ENCODE measurements at regions not wholly inside any gene's neighbourhood (a gene's known extent, or its start where the extent isn't known, plus 50 kb on each side); places are given as distances from the start of the nearest gene placed in this dataset.

- DNase-seq: no peak
- Histone ChIP-seq H3K9me3 (no peaks in the 10 kb centered on the region), H3K4me3 (ENCODE audit: low read depth, low read length) (no peak overlapping the region), H3K4me1 (no peaks in the 10 kb centered on the region), H3K27me3 (replicated peaks; ENCODE audit: control insufficient read depth, insufficient read depth, low read length) (no peaks in the 10 kb centered on the region), H3K36me3 (ENCODE audit: control insufficient read depth, insufficient read depth, low read length) (no peaks in the 10 kb centered on the region)
- H3K27ac Mint-ChIP-seq (ENCODE audit: unreplicated experiment): no peak overlapping the region
- no peaks in the 10 kb centered on the region for H3K36me3 Mint-ChIP-seq (ENCODE audit: insufficient read depth, unreplicated experiment)
- no peaks in the 10 kb centered on the region for H3K9me3 Mint-ChIP-seq (ENCODE audit: unreplicated experiment)
- no peak overlapping the region for H3K4me3 Mint-ChIP-seq (ENCODE audit: unreplicated experiment)
- intact Hi-C loops (cut with micrococcal nuclease; ENCODE audit: unreplicated experiment): no loop called here
- no peaks in the 10 kb centered on the region for H3K4me1 Mint-ChIP-seq (ENCODE audit: low read depth, unreplicated experiment)
- TF ChIP-seq, protein P1, sequence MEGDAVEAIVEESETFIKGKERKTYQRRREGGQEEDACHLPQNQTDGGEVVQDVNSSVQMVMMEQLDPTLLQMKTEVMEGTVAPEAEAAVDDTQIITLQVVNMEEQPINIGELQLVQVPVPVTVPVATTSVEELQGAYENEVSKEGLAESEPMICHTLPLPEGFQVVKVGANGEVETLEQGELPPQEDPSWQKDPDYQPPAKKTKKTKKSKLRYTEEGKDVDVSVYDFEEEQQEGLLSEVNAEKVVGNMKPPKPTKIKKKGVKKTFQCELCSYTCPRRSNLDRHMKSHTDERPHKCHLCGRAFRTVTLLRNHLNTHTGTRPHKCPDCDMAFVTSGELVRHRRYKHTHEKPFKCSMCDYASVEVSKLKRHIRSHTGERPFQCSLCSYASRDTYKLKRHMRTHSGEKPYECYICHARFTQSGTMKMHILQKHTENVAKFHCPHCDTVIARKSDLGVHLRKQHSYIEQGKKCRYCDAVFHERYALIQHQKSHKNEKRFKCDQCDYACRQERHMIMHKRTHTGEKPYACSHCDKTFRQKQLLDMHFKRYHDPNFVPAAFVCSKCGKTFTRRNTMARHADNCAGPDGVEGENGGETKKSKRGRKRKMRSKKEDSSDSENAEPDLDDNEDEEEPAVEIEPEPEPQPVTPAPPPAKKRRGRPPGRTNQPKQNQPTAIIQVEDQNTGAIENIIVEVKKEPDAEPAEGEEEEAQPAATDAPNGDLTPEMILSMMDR (IDR thresholded peaks at IDR 0.05; ENCODE audit: insufficient read depth in 1 of 2, low read depth in 1 of 2, low read length in 1 of 2, severe bottlenecking in 1 of 2, unreplicated experiment in 1 of 2): no peak
- POLR2A ChIA-PET: no interaction called here
- peaks cover 3% of the 10 kb centered on the region for H3K27me3 Mint-ChIP-seq (ENCODE audit: insufficient read depth, unreplicated experiment)
- CTCF ChIA-PET: no interaction called here
- no TSS peak for BruUV-seq (replicated peaks)
These were observed 359.2 kb upstream of the PKN2 start for GRCh38 chr1:88324899-88325298.

DNA sequence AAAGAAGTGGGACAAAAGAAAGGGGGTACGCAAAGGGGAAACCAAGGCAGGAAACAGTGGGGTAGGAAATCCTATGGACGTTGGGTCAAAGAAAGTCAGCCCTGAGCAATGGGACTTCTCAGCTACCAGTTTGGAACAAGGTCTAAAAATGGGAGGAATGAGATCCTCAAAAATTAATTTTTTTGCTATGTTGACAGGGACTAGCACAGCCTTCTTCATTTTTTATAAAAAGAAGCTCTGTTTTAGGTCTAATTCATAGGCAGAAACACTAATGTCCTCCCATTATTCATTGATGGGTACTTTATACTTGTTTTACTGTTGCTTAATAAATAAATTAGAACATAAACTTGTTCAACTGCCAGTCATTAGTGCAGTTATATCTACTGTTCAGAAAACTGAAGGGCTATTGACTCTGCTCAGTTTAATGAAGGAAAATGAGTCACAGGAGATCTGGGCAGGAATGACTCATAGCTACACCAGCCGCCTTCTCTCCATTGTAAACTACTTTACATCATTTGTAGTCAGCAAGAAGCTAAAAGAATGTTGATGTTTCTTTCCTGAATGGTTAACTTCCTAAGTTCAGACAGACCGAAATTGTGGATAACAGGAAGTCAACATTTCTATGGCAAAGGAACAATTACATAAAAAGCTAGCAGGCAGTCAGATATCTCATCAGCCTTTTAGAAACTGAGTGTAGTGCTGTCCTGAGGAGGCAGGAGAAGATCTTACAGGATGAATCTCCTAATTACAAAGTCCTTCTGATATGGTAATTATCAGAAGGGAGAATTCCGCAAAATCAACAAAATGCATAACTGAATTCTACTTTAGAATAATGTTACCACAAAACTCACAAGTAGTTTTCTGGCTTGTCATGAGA, 356.4 kb upstream of the PKN2 start:
- H3K27me3 Mint-ChIP-seq (ENCODE audit: insufficient read depth, unreplicated experiment): peaks cover 3% of the 10 kb centered on the region
- POLR2A ChIA-PET: no interaction called here
- Histone ChIP-seq H3K36me3 (ENCODE audit: control insufficient read depth, insufficient read depth, low read length) (no peaks in the 10 kb centered on the region), H3K9me3 (no peaks in the 10 kb centered on the region), H3K4me3 (ENCODE audit: low read depth, low read length) (no peak overlapping the region), H3K27me3 (replicated peaks; ENCODE audit: control insufficient read depth, insufficient read depth, low read length) (no peaks in the 10 kb centered on the region), H3K4me1 (no peaks in the 10 kb centered on the region)
- H3K4me1 Mint-ChIP-seq (ENCODE audit: low read depth, unreplicated experiment): no peaks in the 10 kb centered on the region
- BruUV-seq (replicated peaks): no TSS peak
- H3K9me3 Mint-ChIP-seq (ENCODE audit: unreplicated experiment): no peaks in the 10 kb centered on the region
- DNase-seq: no peak
- intact Hi-C loops (cut with micrococcal nuclease; ENCODE audit: unreplicated experiment): no loop called here
- no peak overlapping the region for H3K4me3 Mint-ChIP-seq (ENCODE audit: unreplicated experiment)
- H3K36me3 Mint-ChIP-seq (ENCODE audit: insufficient read depth, unreplicated experiment): no peaks in the 10 kb centered on the region
- TF ChIP-seq, protein P1 (IDR thresholded peaks at IDR 0.05; ENCODE audit: insufficient read depth in 1 of 2, low read depth in 1 of 2, low read length in 1 of 2, severe bottlenecking in 1 of 2, unreplicated experiment in 1 of 2): no peak
- CTCF ChIA-PET: no interaction called here
- H3K27ac Mint-ChIP-seq (ENCODE audit: unreplicated experiment): no peak overlapping the region

GRCh38 chr1:88330201-88330600, 353.9 kb upstream of the PKN2 start:
- Mint-ChIP-seq H3K4me3 (ENCODE audit: unreplicated experiment) (no peak overlapping the region), H3K36me3 (ENCODE audit: insufficient read depth, unreplicated experiment) (no peaks in the 10 kb centered on the region), H3K9me3 (ENCODE audit: unreplicated experiment) (no peaks in the 10 kb centered on the region), H3K4me1 (ENCODE audit: low read depth, unreplicated experiment) (no peaks in the 10 kb centered on the region), H3K27ac (ENCODE audit: unreplicated experiment) (no peak overlapping the region), H3K27me3 (ENCODE audit: insufficient read depth, unreplicated experiment) (no peaks in the 10 kb centered on the region)
- intact Hi-C loops (cut with micrococcal nuclease; ENCODE audit: unreplicated experiment): no loop called here
- DNase-seq: no peak
- no TSS peak for BruUV-seq (replicated peaks)
- no peaks in the 10 kb centered on the region for H3K36me3 ChIP-seq (ENCODE audit: control insufficient read depth, insufficient read depth, low read length)
- TF ChIP-seq, protein P1 (IDR thresholded peaks at IDR 0.05; ENCODE audit: insufficient read depth in 1 of 2, low read depth in 1 of 2, low read length in 1 of 2, severe bottlenecking in 1 of 2, unreplicated experiment in 1 of 2): no peak
- H3K4me1 ChIP-seq: no peaks in the 10 kb centered on the region
- ChIA-PET POLR2A (no interaction called here), CTCF (no interaction called here)
- no peak overlapping the region for H3K4me3 ChIP-seq (ENCODE audit: low read depth, low read length)
- H3K9me3 ChIP-seq: no peaks in the 10 kb centered on the region
- H3K27me3 ChIP-seq (replicated peaks; ENCODE audit: control insufficient read depth, insufficient read depth, low read length): no peaks in the 10 kb centered on the region

Data from Caco-2 (cell line).